ENCODE measurements at regions not wholly inside any gene's neighbourhood (a gene's known extent, or its start where the extent isn't known, plus 50 kb on each side); places are given as distances from the start of the nearest gene placed in this dataset.

GRCh38 chr4:59647011-59647410, 1553.1 kb upstream of the ADGRL3 start:
- ATAC-seq (ENCODE audit: low read depth in 2 of 2) (no peak), DNase-seq (no peak)
- Mint-ChIP-seq H3K27ac (no peak overlapping the region), H3K4me1 (no peaks in the 10 kb centered on the region), H3K27me3 (no peaks in the 10 kb centered on the region), H3K36me3 (no peaks in the 10 kb centered on the region), H3K9me3 (peaks cover 0 to 30% (median 9%) of the 10 kb centered on the region in 7 donors), H3K4me3 (no peak overlapping the region)
- Histone ChIP-seq H3K36me3 (ENCODE audit: control insufficient read depth, insufficient read depth, low read length) (no peaks in the 10 kb centered on the region), H3K4me1 (ENCODE audit: control insufficient read depth, insufficient read depth, low read length, poor library complexity, severe bottlenecking) (no peaks in the 10 kb centered on the region), H3K4me3 (ENCODE audit: low read depth, low read length) (no peak overlapping the region), H3K27me3 (ENCODE audit: control insufficient read depth, insufficient read depth, low read length) (no peaks in the 10 kb centered on the region), H3K9me3 (ENCODE audit: control insufficient read depth in 2 of 2, low read length in 2 of 2) (peaks cover 0 to 3% of the 10 kb centered on the region in 2 experiments), H3K27ac (ENCODE audit: insufficient read depth, low read length, poor library complexity, severe bottlenecking) (no peak overlapping the region)

DNA sequence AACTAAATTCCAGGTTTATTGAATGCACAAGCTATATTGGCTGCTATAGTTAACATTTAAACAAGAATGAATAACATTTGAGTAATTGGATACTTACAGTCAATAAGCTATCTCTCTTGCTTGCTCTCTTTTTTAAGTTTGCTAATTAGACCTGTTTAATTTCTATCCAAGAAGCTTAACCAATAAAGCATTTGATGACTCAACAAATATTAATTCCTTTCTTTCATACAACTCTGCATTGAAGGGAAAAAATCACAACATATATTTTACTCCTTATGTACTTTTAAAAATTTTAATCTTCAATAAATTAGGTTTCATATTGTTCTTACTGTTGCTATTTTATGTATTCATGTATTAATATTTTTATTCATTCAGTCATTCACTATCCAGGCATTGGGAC, 1552.6 kb upstream of the ADGRL3 start:
- no peaks in the 10 kb centered on the region for H3K36me3 Mint-ChIP-seq
- no peak overlapping the region for H3K4me3 Mint-ChIP-seq
- Histone ChIP-seq H3K4me1 (ENCODE audit: control insufficient read depth, insufficient read depth, low read length, poor library complexity, severe bottlenecking) (no peaks in the 10 kb centered on the region), H3K27me3 (ENCODE audit: control insufficient read depth, insufficient read depth, low read length) (no peaks in the 10 kb centered on the region), H3K36me3 (ENCODE audit: control insufficient read depth, insufficient read depth, low read length) (no peaks in the 10 kb centered on the region), H3K27ac (ENCODE audit: insufficient read depth, low read length, poor library complexity, severe bottlenecking) (no peak overlapping the region), H3K9me3 (ENCODE audit: control insufficient read depth in 2 of 2, low read length in 2 of 2) (no peaks in the 10 kb centered on the region), H3K4me3 (ENCODE audit: low read depth, low read length) (no peak overlapping the region)
- no peak overlapping the region for H3K27ac Mint-ChIP-seq
- no peak for ATAC-seq (ENCODE audit: low read depth in 2 of 2)
- no peaks in the 10 kb centered on the region for H3K4me1 Mint-ChIP-seq
- no peaks in the 10 kb centered on the region for H3K27me3 Mint-ChIP-seq
- peaks cover 2 to 26% (median 9%) of the 10 kb centered on the region in 7 donors for H3K9me3 Mint-ChIP-seq
- DNase-seq: no peak

DNA sequence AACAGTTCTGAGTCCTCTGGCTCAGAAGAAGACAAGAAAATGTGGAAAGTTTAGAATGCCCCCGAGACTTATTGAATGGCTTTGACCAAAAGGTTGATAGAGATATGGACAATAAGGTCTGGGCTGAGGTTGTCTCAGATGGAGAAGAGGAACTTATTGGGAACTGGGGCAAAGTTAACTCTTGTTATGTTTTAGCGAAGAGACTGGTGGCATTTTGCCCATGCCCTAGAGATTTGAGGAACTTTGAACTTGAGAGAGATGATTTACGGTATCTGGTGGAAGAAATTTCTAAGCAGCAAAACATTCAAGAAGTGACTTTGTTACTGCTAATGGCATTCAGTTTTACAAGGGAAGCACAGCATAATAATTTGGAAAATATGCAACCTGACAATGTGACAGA, 1549.3 kb upstream of the ADGRL3 start:
- Mint-ChIP-seq H3K4me3 (no peak overlapping the region), H3K27me3 (no peaks in the 10 kb centered on the region), H3K4me1 (no peaks in the 10 kb centered on the region), H3K9me3 (peaks cover 2 to 21% (median 9%) of the 10 kb centered on the region in 7 donors), H3K36me3 (no peaks in the 10 kb centered on the region), H3K27ac (no peak overlapping the region)
- no peak overlapping the region for H3K4me3 ChIP-seq (ENCODE audit: low read depth, low read length)
- no peaks in the 10 kb centered on the region for H3K27me3 ChIP-seq (ENCODE audit: control insufficient read depth, insufficient read depth, low read length)
- no peak overlapping the region for H3K27ac ChIP-seq (ENCODE audit: insufficient read depth, low read length, poor library complexity, severe bottlenecking)
- peaks cover 0 to 3% of the 10 kb centered on the region in 2 experiments for H3K9me3 ChIP-seq (ENCODE audit: control insufficient read depth in 2 of 2, low read length in 2 of 2)
- DNase-seq (no peak), ATAC-seq (ENCODE audit: low read depth in 2 of 2) (no peak)
- H3K36me3 ChIP-seq (ENCODE audit: control insufficient read depth, insufficient read depth, low read length): no peaks in the 10 kb centered on the region
- no peaks in the 10 kb centered on the region for H3K4me1 ChIP-seq (ENCODE audit: control insufficient read depth, insufficient read depth, low read length, poor library complexity, severe bottlenecking)

- Mint-ChIP-seq H3K27ac (no peak overlapping the region), H3K27me3 (no peaks in the 10 kb centered on the region), H3K9me3 (peaks cover 3 to 31% (median 9%) of the 10 kb centered on the region in 7 donors), H3K36me3 (no peaks in the 10 kb centered on the region), H3K4me1 (no peaks in the 10 kb centered on the region), H3K4me3 (no peak overlapping the region)
- Histone ChIP-seq H3K4me1 (ENCODE audit: control insufficient read depth, insufficient read depth, low read length, poor library complexity, severe bottlenecking) (no peaks in the 10 kb centered on the region), H3K36me3 (ENCODE audit: control insufficient read depth, insufficient read depth, low read length) (no peaks in the 10 kb centered on the region), H3K27me3 (ENCODE audit: control insufficient read depth, insufficient read depth, low read length) (no peaks in the 10 kb centered on the region), H3K27ac (ENCODE audit: insufficient read depth, low read length, poor library complexity, severe bottlenecking) (no peak overlapping the region), H3K4me3 (ENCODE audit: low read depth, low read length) (no peak overlapping the region), H3K9me3 (ENCODE audit: control insufficient read depth in 2 of 2, low read length in 2 of 2) (peaks cover 0 to 11% of the 10 kb centered on the region in 2 experiments)
- ATAC-seq (ENCODE audit: low read depth in 2 of 2): no peak
- DNase-seq: no peak
Measured at GRCh38 chr4:59655996-59656395, 1544.1 kb upstream of the ADGRL3 start.

DNA sequence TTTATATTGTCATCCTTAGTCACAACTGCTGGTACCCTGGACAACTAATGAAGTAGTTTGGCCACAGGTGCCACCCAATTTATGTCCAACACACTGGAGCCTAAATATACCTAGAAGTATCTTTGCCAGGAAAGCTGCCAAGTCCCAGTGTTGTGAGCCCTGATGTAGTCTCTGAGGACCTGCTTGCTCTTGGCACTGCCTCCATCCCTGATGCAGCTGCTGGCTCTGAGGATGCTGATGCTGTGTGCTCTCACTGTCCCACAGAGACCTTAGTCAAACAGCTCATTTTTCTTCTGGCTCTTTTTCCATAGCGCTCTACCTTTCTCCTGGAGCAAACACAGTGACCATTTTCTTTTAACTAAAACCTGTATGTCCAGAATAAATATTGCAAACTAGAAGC, 1535.4 kb upstream of the ADGRL3 start:
- no peaks in the 10 kb centered on the region for H3K27me3 Mint-ChIP-seq
- no peak overlapping the region for H3K27ac ChIP-seq (ENCODE audit: insufficient read depth, low read length, poor library complexity, severe bottlenecking)
- no peak for DNase-seq
- no peak overlapping the region for H3K27ac Mint-ChIP-seq
- no peaks in the 10 kb centered on the region for H3K4me1 ChIP-seq (ENCODE audit: control insufficient read depth, insufficient read depth, low read length, poor library complexity, severe bottlenecking)
- peaks cover 0 to 7% of the 10 kb centered on the region in 2 experiments for H3K9me3 ChIP-seq (ENCODE audit: control insufficient read depth in 2 of 2, low read length in 2 of 2)
- ATAC-seq (ENCODE audit: low read depth in 2 of 2): no peak
- H3K4me3 ChIP-seq (ENCODE audit: low read depth, low read length): no peak overlapping the region
- H3K4me3 Mint-ChIP-seq: no peak overlapping the region
- H3K36me3 ChIP-seq (ENCODE audit: control insufficient read depth, insufficient read depth, low read length): no peaks in the 10 kb centered on the region
- no peaks in the 10 kb centered on the region for H3K36me3 Mint-ChIP-seq
- no peaks in the 10 kb centered on the region for H3K27me3 ChIP-seq (ENCODE audit: control insufficient read depth, insufficient read depth, low read length)
- no peaks in the 10 kb centered on the region for H3K4me1 Mint-ChIP-seq
- peaks cover 0 to 33% (median 7%) of the 10 kb centered on the region in 7 donors for H3K9me3 Mint-ChIP-seq

DNA sequence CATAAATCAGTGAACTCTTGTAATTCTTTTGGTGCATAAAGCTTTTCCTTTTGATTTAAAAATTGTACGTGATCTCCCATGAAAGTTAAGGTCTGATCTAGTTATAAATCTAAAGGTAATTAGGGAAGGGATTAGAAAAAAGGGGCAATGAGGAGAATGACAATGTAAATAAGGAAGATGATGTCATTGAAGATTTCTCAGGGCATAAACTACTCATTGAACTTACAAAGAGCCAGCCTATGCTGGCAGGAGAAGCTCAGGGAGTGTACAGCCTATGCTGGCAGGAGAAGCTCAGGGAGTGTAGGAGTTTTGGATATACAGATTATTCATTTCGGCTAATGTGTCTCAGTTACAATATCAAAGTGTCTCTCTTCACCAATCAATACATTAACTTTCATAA, 1533.5 kb upstream of the ADGRL3 start:
- Mint-ChIP-seq H3K4me3 (no peak overlapping the region), H3K36me3 (no peaks in the 10 kb centered on the region), H3K4me1 (no peaks in the 10 kb centered on the region), H3K27me3 (no peaks in the 10 kb centered on the region), H3K9me3 (peaks cover 0 to 25% (median 3%) of the 10 kb centered on the region in 7 donors), H3K27ac (no peak overlapping the region)
- Histone ChIP-seq H3K27me3 (ENCODE audit: control insufficient read depth, insufficient read depth, low read length) (no peaks in the 10 kb centered on the region), H3K36me3 (ENCODE audit: control insufficient read depth, insufficient read depth, low read length) (no peaks in the 10 kb centered on the region), H3K27ac (ENCODE audit: insufficient read depth, low read length, poor library complexity, severe bottlenecking) (no peak overlapping the region), H3K9me3 (ENCODE audit: control insufficient read depth in 2 of 2, low read length in 2 of 2) (peaks cover 0 to 7% of the 10 kb centered on the region in 2 experiments), H3K4me3 (ENCODE audit: low read depth, low read length) (no peak overlapping the region), H3K4me1 (ENCODE audit: control insufficient read depth, insufficient read depth, low read length, poor library complexity, severe bottlenecking) (no peaks in the 10 kb centered on the region)
- DNase-seq (no peak), ATAC-seq (ENCODE audit: low read depth in 2 of 2) (no peak)

DNA sequence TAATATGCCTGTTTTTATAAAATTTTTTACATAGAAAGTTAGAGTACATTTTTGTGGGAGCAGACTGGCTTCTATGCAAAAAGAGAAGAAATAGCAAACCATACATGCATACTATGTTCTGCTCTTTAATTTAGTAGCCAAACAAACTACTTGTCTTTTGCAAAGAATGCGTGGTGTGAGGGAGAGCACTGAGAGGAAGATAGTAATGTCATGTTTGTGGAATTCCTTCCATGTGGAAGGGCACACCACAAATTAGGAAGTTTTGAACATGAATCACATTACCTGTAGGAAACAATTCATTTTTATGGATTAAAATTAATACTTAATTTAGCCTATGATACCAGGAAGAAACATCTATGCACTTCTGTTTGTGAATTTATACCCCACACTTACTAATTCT, 1529.1 kb upstream of the ADGRL3 start:
- Mint-ChIP-seq H3K9me3 (peaks cover 0 to 34% (median 4%) of the 10 kb centered on the region in 7 donors), H3K36me3 (no peaks in the 10 kb centered on the region), H3K4me1 (no peaks in the 10 kb centered on the region), H3K27ac (no peak overlapping the region), H3K27me3 (no peaks in the 10 kb centered on the region), H3K4me3 (no peak overlapping the region)
- ATAC-seq (ENCODE audit: low read depth in 2 of 2) (no peak), DNase-seq (no peak)
- no peaks in the 10 kb centered on the region for H3K4me1 ChIP-seq (ENCODE audit: control insufficient read depth, insufficient read depth, low read length, poor library complexity, severe bottlenecking)
- peaks cover 0 to 7% of the 10 kb centered on the region in 2 experiments for H3K9me3 ChIP-seq (ENCODE audit: control insufficient read depth in 2 of 2, low read length in 2 of 2)
- H3K36me3 ChIP-seq (ENCODE audit: control insufficient read depth, insufficient read depth, low read length): no peaks in the 10 kb centered on the region
- H3K27ac ChIP-seq (ENCODE audit: insufficient read depth, low read length, poor library complexity, severe bottlenecking): no peak overlapping the region
- H3K4me3 ChIP-seq (ENCODE audit: low read depth, low read length): no peak overlapping the region
- H3K27me3 ChIP-seq (ENCODE audit: control insufficient read depth, insufficient read depth, low read length): no peaks in the 10 kb centered on the region

DNA sequence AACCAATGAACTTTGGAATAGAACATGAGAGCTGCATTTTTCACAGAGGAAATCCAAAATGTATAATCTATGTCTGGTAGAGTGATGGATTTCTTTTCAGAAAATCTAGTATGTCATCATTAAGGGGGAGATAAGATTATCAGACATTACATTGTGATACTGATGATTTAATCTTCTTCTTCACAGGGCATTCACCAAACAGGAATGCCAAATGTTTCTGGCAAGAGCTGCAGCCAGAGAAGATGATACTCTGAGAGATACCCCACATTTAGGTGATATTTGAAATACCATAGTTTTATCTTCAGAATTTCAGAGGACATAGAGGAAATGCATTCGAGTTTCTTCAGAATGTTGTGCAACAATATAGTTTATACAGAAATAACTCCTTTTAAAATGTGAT, 1523.7 kb upstream of the ADGRL3 start:
- H3K27ac Mint-ChIP-seq: no peak overlapping the region
- H3K27me3 ChIP-seq (ENCODE audit: control insufficient read depth, insufficient read depth, low read length): no peaks in the 10 kb centered on the region
- H3K9me3 ChIP-seq (ENCODE audit: control insufficient read depth in 2 of 2, low read length in 2 of 2): no peaks in the 10 kb centered on the region
- no peaks in the 10 kb centered on the region for H3K4me1 Mint-ChIP-seq
- no peaks in the 10 kb centered on the region for H3K36me3 ChIP-seq (ENCODE audit: control insufficient read depth, insufficient read depth, low read length)
- no peaks in the 10 kb centered on the region for H3K4me1 ChIP-seq (ENCODE audit: control insufficient read depth, insufficient read depth, low read length, poor library complexity, severe bottlenecking)
- H3K4me3 ChIP-seq (ENCODE audit: low read depth, low read length): no peak overlapping the region
- no peak overlapping the region for H3K27ac ChIP-seq (ENCODE audit: insufficient read depth, low read length, poor library complexity, severe bottlenecking)
- H3K27me3 Mint-ChIP-seq: no peaks in the 10 kb centered on the region
- no peak overlapping the region for H3K4me3 Mint-ChIP-seq
- DNase-seq: no peak
- peaks cover 0 to 27% (median 7%) of the 10 kb centered on the region in 7 donors for H3K9me3 Mint-ChIP-seq
- ATAC-seq (ENCODE audit: low read depth in 2 of 2): no peak
- no peaks in the 10 kb centered on the region for H3K36me3 Mint-ChIP-seq
